RWPE2 (cell line): ENCODE measurements at regions not wholly inside any gene's neighbourhood (a gene's known extent, or its start where the extent isn't known, plus 50 kb on each side); places are given as distances from the start of the nearest gene placed in this dataset.
A peak's percentile ranks its signal among the peaks of the same experiment; 100 is the strongest.

ENCODE experiments used
- ATAC-seq: fragments of 200-7000 bp; cut with Tn5 transposase; 3 replicates; pipeline ENCODE4 v1.9.1; 2021; ENCODE audit warnings: low read depth
- DNase-seq: peaks from one replicate; pipeline ENCODE4 v3.0.0-alpha.2; 2020; ENCODE audit warnings: low spot score
- H3K27ac ChIP-seq: fragments of 450-650 bp; 2 replicates; pipeline ENCODE4 v1.5.1; 2017; ENCODE audit warnings: mild to moderate bottlenecking; ENCODE audit not compliant: poor library complexity, severe bottlenecking
- H3K27me3 ChIP-seq: fragments of 250-450 bp; sonication (Bioruptor Pico); 2 replicates; pipeline ENCODE4 v1.5.1; 2021; ENCODE audit warnings: mild to moderate bottlenecking, moderate library complexity; ENCODE audit not compliant: insufficient read depth, poor library complexity, severe bottlenecking
- H3K36me3 ChIP-seq: fragments of 250-450 bp; sonication (Bioruptor Pico); 2 replicates; pipeline ENCODE4 v1.5.1; 2020; ENCODE audit warnings: low read depth, mild to moderate bottlenecking, moderate library complexity
- H3K4me1 ChIP-seq: fragments of 250-450 bp; sonication (Bioruptor Pico); 2 replicates; pipeline ENCODE4 v1.5.1; 2021; ENCODE audit warnings: mild to moderate bottlenecking, moderate library complexity; ENCODE audit not compliant: insufficient read depth, poor library complexity, severe bottlenecking
- H3K4me3 ChIP-seq: fragments of 250-450 bp; sonication (Bioruptor Pico); 2 replicates; pipeline ENCODE4 v1.5.1; 2021; ENCODE audit warnings: mild to moderate bottlenecking, moderate library complexity; ENCODE audit not compliant: severe bottlenecking
- H3K9me3 ChIP-seq: fragments of 250-450 bp; sonication (Bioruptor Pico); 2 replicates; pipeline ENCODE4 v1.5.1; 2021; ENCODE audit warnings: mild to moderate bottlenecking, moderate library complexity; ENCODE audit not compliant: severe bottlenecking
- CTCF ChIP-seq: fragments of 450-650 bp; IDR thresholded peaks from one replicate; pipeline ENCODE4 v1.5.1; 2017; ENCODE audit warnings: mild to moderate bottlenecking, moderate library complexity; ENCODE audit not compliant: poor library complexity, severe bottlenecking

- Histone ChIP-seq H3K4me3 (no peak overlapping the region), H3K36me3 (no peaks in the 10 kb centered on the region), H3K27me3 (no peaks in the 10 kb centered on the region), H3K27ac (no peak overlapping the region), H3K4me1 (no peaks in the 10 kb centered on the region), H3K9me3 (no peaks in the 10 kb centered on the region)
- no peak for TF ChIP-seq CTCF
- DNase-seq (no peak), ATAC-seq (no peak)
Measured at GRCh38 chr1:29722598-29722997, 486.3 kb downstream of the PTPRU start.

GRCh38 chr1:29719253-29719652 is 482.9 kb downstream of the PTPRU start:
- H3K9me3 ChIP-seq: no peaks in the 10 kb centered on the region
- TF ChIP-seq CTCF: no peak
- ATAC-seq (no peak; the same call in 2 of the 3 replicates), DNase-seq (no peak)
- no peaks in the 10 kb centered on the region for H3K4me1 ChIP-seq
- H3K27me3 ChIP-seq: no peaks in the 10 kb centered on the region
- no peak overlapping the region for H3K27ac ChIP-seq
- no peaks in the 10 kb centered on the region for H3K36me3 ChIP-seq
- no peak overlapping the region for H3K4me3 ChIP-seq

- no peak for DNase-seq
- no peak overlapping the region for H3K27ac ChIP-seq
- H3K9me3 ChIP-seq: no peaks in the 10 kb centered on the region
- no peak for ATAC-seq
- H3K4me3 ChIP-seq: no peak overlapping the region
- H3K36me3 ChIP-seq: no peaks in the 10 kb centered on the region
- no peak for TF ChIP-seq CTCF
- H3K27me3 ChIP-seq: no peaks in the 10 kb centered on the region
- H3K4me1 ChIP-seq: peaks cover 3% of the 10 kb centered on the region
Measured at GRCh38 chr1:29718791-29719190, 482.5 kb downstream of the PTPRU start.

GRCh38 chr1:29716306-29716705 is 480.0 kb downstream of the PTPRU start:
- H3K27me3 ChIP-seq: no peaks in the 10 kb centered on the region
- no peaks in the 10 kb centered on the region for H3K9me3 ChIP-seq
- H3K4me1 ChIP-seq: peaks cover 18% of the 10 kb centered on the region
- ATAC-seq (no peak), DNase-seq (no peak)
- no peak overlapping the region for H3K27ac ChIP-seq
- H3K36me3 ChIP-seq: no peaks in the 10 kb centered on the region
- no peak for TF ChIP-seq CTCF
- H3K4me3 ChIP-seq: no peak overlapping the region

GRCh38 chr1:29713857-29714256 is 477.5 kb downstream of the PTPRU start:
- no peaks in the 10 kb centered on the region for H3K27me3 ChIP-seq
- no peak for DNase-seq
- peaks cover 37% of the 10 kb centered on the region for H3K4me1 ChIP-seq
- H3K4me3 ChIP-seq: no peak overlapping the region
- no peaks in the 10 kb centered on the region for H3K9me3 ChIP-seq
- ATAC-seq: no peak
- H3K27ac ChIP-seq: no peak overlapping the region
- TF ChIP-seq CTCF: peak; percentile 48
- H3K36me3 ChIP-seq: no peaks in the 10 kb centered on the region
